HG03025 (cell line): ENCODE measurements at regions not wholly inside any gene's neighbourhood (a gene's known extent, or its start where the extent isn't known, plus 50 kb on each side); places are given as distances from the start of the nearest gene placed in this dataset.
"Not testable (repeated sequence)": the region's sequence is repeated elsewhere in the genome, so short reads cannot be mapped to it uniquely, and the experiment has no call there.

ENCODE experiments used
- ATAC-seq: cut with Tn5 transposase; IDR thresholded peaks from one replicate; pipeline ENCODE4 v1.9.1; 2021; ENCODE audit warnings: mild to moderate bottlenecking, moderate library complexity; ENCODE audit not compliant: unreplicated experiment, low FRiP score

DNA sequence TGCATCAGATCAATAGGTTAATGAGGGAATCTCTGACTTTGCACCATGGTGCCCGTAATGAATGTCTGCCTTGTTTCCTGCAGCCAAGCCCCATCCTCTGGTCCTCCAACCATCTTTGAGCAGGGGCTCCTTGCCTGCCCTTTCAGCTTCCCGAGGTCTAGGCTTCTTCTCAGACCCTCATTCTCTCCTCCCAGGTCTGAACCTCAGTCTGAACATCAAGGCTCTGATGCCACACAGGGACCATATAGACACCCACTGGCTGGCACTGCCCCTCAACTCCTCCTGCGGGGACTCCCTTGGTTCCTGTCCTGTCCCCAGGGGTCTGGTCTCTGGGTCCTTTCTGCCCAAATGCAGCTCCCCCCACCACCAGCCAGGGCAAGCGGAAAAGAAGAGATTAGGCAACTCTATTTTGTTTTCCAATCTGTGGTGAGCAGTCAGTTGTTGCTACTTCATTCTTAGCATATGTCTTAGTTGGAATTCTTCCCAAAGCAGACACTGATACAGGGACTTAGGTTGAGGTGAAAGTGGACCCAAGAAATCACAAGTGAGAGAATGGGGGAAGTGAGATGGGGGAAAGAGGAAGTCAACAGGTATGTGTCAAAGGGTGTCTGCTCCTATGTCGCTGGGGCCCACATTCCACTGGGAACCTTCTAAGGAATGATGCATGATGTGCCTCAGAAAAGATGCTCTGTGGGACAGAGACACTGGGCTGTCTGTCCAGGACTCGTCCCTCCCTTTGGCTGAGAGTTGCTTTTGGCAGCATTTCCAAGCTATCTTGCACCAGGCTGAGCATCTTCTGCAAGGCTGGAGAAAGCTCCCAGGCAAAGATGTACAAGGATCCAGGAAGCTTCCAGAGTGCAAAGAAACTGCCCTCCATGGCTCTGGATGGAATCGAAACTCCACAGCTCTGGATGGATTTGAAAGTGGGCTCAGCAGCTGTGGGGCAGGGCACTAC lies 1096.5 kb upstream of the TMEM132C start:
- no peak for ATAC-seq

GRCh38 chr12:127172861-127173260 lies 1094.1 kb upstream of the TMEM132C start:
- ATAC-seq: no peak

GRCh38 chr12:127173971-127174370 lies 1093.0 kb upstream of the TMEM132C start:
- ATAC-seq: not testable (repeated sequence)

DNA sequence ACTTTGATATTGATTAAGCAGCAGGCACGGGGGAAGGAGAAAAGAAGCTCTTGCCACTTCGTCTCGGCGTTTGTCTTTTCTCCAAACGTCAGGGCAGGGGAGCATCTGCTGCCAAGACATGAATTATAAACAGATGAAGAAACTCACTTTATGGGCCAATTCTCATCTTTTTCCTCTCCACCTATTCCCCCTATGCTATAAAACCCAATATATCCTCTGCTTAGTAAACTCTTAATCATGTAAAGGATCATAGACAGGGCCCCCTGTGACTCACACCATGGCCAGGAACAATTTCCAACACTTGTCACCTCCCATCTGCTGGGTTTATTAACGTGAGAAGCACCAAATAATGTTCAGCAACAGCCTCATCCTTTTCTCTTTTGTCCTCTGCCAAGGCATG lies 1092.1 kb upstream of the TMEM132C start:
- ATAC-seq: no peak

DNA sequence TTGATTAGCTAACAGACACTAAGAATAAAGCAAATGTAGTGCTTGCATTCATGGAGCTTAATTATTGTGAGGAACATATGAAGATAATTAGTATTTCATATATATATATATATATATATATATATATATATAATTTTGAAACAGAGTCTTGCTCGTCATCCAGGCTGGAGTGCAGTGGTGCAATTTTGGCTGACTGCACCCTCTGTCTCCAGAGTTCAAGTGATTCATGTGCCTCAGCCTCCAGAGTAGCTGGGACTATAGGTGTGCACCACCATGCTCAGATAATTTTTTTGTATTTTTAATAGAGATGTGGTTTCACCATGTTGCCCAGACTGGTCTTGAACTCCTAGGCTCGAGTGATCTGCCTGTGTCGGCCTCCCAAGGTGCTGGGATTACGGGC lies 1091.6 kb upstream of the TMEM132C start:
- no peak for ATAC-seq

GRCh38 chr12:127176804-127177203 lies 1090.2 kb upstream of the TMEM132C start:
- ATAC-seq: no peak

- no peak for ATAC-seq
Measured at GRCh38 chr12:127178052-127178451, 1088.9 kb upstream of the TMEM132C start.

DNA sequence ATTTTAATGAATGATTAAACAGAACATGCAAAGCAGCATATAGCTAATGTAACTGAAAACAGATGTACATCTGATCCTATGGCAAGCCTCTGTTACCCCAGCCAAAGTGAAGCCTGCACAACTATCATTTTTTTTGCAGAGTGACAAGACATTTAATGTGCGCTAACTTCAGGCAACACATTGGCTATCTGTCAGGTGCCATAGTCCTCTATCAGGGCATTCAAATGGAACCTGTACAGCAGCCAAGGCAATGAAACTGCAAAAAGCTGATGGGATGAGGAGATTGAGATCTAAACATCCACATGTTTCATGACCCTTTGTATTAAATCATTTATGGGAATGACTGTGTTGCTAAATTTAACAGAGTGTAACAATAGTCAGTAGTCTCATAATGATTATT lies 1088.5 kb upstream of the TMEM132C start:
- ATAC-seq: no peak

GRCh38 chr12:127179176-127179575 lies 1087.8 kb upstream of the TMEM132C start:
- ATAC-seq: no peak

DNA sequence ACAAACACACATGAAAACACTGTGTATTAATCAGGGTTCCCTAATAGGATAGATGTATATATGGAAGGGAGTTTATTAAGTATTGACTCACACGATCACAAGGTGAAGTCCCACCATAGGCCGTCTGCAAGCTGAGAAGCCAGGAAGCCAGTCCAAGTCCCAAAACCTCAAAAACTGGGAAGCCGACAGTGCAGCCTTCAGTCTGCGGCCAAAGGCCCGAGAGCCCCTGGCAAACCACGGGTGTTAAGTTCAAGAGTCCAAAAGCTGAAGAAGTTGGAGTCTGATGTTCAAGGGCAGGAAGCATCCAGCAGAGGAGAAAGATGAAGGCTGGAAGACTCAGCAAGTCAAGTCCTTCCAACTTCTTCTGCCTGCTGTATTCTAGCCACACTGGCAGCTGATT lies 1085.0 kb upstream of the TMEM132C start:
- ATAC-seq: no peak

DNA sequence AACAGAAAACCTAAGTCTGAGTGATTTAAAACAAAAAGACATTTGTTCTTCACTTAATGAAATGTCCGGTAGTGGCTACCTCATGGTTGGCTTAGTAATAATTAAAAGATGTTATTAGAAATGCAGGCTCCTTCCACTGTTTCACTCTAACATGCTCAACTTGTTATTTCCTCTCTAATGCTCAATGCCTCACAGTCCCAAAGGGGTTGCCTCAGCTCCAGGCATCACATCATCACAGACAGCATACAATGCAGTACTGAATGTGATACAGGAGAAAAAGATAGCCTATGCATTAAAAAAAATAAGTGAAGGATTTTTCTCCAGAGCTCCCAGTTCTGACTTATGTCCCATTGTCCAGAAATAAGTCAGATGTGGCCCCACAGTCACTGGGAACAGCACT lies 1077.0 kb upstream of the TMEM132C start:
- no peak for ATAC-seq

- ATAC-seq: no peak
Measured at GRCh38 chr12:127191129-127191528, 1075.8 kb upstream of the TMEM132C start.

- no peak for ATAC-seq
Measured at GRCh38 chr12:127192391-127192790, 1074.6 kb upstream of the TMEM132C start.

DNA sequence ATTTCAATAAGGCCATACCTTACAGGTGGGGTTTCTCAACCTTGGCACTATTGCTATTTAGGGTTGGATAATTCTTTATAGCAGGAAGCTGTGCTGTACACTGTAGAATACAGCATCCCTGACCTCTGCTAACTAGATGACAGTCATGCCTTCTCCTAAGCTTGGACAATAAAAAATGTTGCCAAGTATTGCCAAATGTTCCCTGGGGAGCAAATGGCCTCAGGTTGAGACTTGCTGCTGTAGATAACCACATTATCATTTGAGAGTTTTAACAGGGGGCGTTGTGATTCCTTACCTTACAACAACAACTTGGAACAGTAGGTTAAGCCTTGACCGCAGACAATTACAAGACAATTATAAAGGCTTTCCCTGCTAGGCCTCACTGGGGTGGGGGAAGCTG lies 1073.6 kb upstream of the TMEM132C start:
- no peak for ATAC-seq

DNA sequence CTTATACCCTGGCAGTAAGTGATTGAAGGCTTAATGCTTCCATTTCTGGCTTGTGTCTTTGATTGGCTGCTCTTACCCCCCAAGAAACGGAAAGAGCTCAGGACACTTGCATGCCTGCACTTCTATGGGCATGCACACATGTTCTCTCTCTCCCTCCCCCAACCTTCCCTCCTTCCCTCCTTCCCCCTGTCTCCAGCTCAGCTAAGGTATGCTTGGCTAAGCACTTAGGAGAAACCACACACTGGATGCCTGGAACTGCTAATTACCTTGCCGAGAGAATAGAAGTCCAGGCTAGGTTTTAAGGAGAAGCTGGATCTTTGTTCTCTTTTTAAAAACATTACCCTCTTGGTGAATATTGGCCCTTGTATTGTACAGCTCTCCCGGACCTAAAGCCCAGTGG lies 1072.8 kb upstream of the TMEM132C start:
- ATAC-seq: no peak

- ATAC-seq: no peak
Measured at GRCh38 chr12:127205781-127206555, 1061.0 kb upstream of the TMEM132C start.

GRCh38 chr12:127209318-127209717 lies 1057.7 kb upstream of the TMEM132C start:
- ATAC-seq: no peak

DNA sequence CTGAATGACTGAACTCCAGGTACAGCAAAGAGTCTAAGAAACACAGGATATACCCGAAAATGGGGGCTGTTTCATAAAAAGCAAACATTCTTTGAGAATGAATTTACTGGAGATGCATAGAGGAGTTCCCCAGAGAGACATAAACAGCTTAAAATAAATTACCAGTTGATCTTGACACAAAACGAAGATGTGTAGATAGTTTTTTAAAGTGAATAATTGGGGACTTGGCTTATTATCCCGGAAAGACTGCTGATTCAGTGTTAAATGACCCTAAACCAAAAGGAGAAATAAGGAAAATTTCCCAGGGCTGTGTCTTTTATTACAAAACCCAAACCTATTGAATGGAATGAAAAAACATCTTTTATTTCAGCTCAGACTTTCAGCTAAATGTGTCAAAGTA lies 1052.8 kb upstream of the TMEM132C start:
- ATAC-seq: no peak

DNA sequence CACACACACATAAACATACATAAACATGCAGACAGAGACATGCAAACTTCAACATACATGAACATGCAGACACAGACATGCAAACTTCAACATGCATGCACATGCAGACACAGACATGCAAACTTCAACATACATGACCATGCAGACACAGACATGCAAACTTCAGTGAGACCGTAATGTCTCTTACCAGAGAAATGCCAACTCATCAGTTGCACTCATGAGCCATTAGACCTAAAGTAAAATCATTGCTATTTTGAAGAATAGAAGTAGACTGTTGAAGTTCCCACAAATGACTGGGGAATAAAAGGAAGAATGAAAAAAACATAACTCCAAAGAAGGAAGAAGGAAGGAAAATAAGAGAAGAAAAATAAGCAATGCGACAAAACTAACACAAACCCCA lies 1044.0 kb upstream of the TMEM132C start:
- no peak for ATAC-seq

DNA sequence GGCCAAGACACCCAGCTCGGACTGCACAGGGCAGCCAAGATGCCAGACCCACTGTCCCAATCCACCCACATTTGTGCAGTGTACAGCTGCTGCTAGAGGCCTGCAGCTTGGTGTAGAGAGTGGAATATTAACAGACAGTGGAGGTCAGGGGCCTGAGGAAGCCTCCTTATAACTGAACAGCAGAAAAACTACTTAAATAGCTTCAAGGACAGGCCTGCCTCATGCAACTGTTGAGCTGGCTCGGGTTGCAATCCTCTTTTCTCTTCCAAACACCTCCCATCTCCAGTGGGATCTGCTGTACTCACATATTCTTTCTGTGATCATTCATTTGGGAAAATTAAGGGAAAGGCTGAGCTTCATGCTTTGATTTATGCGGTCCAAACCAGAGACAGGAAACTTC lies 1043.2 kb upstream of the TMEM132C start:
- no peak for ATAC-seq

DNA sequence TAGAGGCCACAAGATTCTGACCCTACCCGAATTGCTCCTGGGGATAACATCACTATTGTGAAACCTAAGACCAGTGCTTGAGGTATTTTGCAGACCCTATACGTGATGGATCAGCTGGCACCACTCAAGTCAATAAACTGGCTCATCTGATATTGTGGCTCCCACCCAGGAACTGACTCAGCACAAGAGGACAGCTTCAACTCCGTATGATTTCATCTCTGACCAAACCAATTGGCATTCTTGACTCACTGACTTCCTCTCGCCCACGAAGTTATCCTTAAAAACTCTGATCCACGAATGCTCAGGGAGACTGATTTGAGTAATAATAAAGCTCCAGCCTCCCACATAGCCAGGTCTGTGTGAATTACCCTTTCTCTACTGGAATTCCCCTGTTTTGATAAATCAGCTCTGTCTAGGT lies 1036.1 kb upstream of the TMEM132C start:
- ATAC-seq: no peak

DNA sequence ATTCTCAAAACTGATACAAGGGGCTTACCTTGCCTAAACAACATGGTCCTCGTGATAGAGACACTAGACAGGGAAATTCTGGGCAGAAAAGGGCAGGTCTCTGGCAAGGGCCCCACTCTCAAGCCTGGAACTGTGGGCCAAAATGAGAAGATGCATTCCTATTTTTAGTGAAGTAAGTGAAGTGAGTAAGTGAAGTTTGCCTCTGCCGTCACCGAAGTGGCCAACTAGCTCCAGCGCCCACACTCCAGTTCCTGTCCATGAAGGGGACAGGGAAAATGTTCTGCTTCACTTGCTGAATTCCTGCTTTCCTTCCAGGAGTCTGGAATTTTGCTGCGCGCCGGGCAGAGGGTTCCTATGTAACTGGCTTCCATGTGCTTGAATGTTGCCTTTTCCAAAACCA lies 1035.6 kb upstream of the TMEM132C start:
- ATAC-seq: no peak
